Caco-2 (cell line): ENCODE measurements at regions not wholly inside any gene's neighbourhood (a gene's known extent, or its start where the extent isn't known, plus 50 kb on each side); places are given as distances from the start of the nearest gene placed in this dataset.

Experiments
- BruUV-seq: library from RNA; stranded (reverse); fragments of 400-500 nt; replicated peaks from 2 replicates; lab custom pipeline; 2021; lab: Mats Ljungman, UMichigan
- CTCF ChIA-PET: fragments of 300-600 bp; sonication (Branson Sonifier 250); formaldehyde crosslinking; loops from one replicate; lab custom pipeline; 2022; ENCODE audit warnings: antibody characterized with exemption; lab: Charles Lee
- POLR2A ChIA-PET: fragments of 300-600 bp; sonication (Branson Sonifier 250); formaldehyde crosslinking; loops from one replicate; lab custom pipeline; 2022; ENCODE audit warnings: antibody characterized with exemption; lab: Charles Lee
- DNase-seq, 2 experiments: peaks; one replicate each; pipeline versions ENCODE4 v3.0.0 to v3.0.0-alpha.2; 2020 to 2022
- H3K27me3 ChIP-seq: replicated peaks from 2 replicates; pipeline ENCODE4 v1.6.0; 2011; ENCODE audit warnings: low read length; ENCODE audit not compliant: control insufficient read depth, insufficient read depth
- H3K36me3 ChIP-seq: 2 replicates; pipeline ENCODE4 v1.5.1; 2011; ENCODE audit warnings: low read length; ENCODE audit not compliant: control insufficient read depth, insufficient read depth
- H3K4me1 ChIP-seq: fragments of 250-450 bp; sonication (Bioruptor Pico); 2 replicates; pipeline ENCODE4 v1.5.1; 2020; ENCODE audit warnings: mild to moderate bottlenecking
- H3K4me3 ChIP-seq: 2 replicates; pipeline ENCODE4 v1.5.1; 2011; ENCODE audit warnings: low read depth, mild to moderate bottlenecking, control low read depth, low read length
- H3K9me3 ChIP-seq: fragments of 250-450 bp; sonication (Bioruptor Pico); 2 replicates; pipeline ENCODE4 v1.5.1; 2020; ENCODE audit warnings: mild to moderate bottlenecking, moderate library complexity
- H3K27ac Mint-ChIP-seq: one replicate; pipeline ENCODE4 v1.8.0; 2022; ENCODE audit warnings: mixed read lengths; ENCODE audit not compliant: unreplicated experiment
- H3K27me3 Mint-ChIP-seq: one replicate; pipeline ENCODE4 v1.8.0; 2022; ENCODE audit warnings: mixed read lengths; ENCODE audit not compliant: insufficient read depth, unreplicated experiment
- H3K36me3 Mint-ChIP-seq: one replicate; pipeline ENCODE4 v1.8.0; 2022; ENCODE audit warnings: mild to moderate bottlenecking, mixed read lengths; ENCODE audit not compliant: insufficient read depth, unreplicated experiment
- H3K4me1 Mint-ChIP-seq: one replicate; pipeline ENCODE4 v1.8.0; 2022; ENCODE audit warnings: low read depth, mixed read lengths; ENCODE audit not compliant: unreplicated experiment
- H3K4me3 Mint-ChIP-seq: one replicate; pipeline ENCODE4 v1.8.0; 2022; ENCODE audit warnings: mild to moderate bottlenecking, moderate library complexity, mixed read lengths; ENCODE audit not compliant: unreplicated experiment
- H3K9me3 Mint-ChIP-seq: one replicate; pipeline ENCODE4 v1.8.0; 2022; ENCODE audit warnings: mixed read lengths; ENCODE audit not compliant: unreplicated experiment
- CTCF ChIP-seq, 2 experiments: fragments of 200-600 bp in 1 of 2; IDR thresholded peaks; 1 replicate in 1 of 2; 2 replicates in 1 of 2; pipeline versions ENCODE4 v1.5.1 to v1.8.0; 2011 to 2022; ENCODE audit warnings: antibody characterized with exemption in 1 of 2, control low read depth in 1 of 2, inconsistent platforms in 1 of 2, low read depth in 1 of 2, low read length in 1 of 2, mild to moderate bottlenecking in 1 of 2, moderate library complexity in 1 of 2; ENCODE audit not compliant: insufficient read depth in 1 of 2, severe bottlenecking in 1 of 2, unreplicated experiment in 1 of 2
- intact Hi-C: fragments of 100-400 bp; cut with micrococcal nuclease; formaldehyde crosslinking; loops from one replicate; pipeline ENCODE4 v1.10.0; 2022; ENCODE audit not compliant: unreplicated experiment

- TF ChIP-seq CTCF (IDR thresholded peaks at IDR 0.05; ENCODE audit: insufficient read depth in 1 of 2, low read depth in 1 of 2, low read length in 1 of 2, severe bottlenecking in 1 of 2, unreplicated experiment in 1 of 2): no peak
- Mint-ChIP-seq H3K4me1 (no peaks in the 10 kb centered on the region), H3K27me3 (no peaks in the 10 kb centered on the region), H3K9me3 (no peaks in the 10 kb centered on the region), H3K4me3 (no peak overlapping the region), H3K27ac (no peak overlapping the region), H3K36me3 (no peaks in the 10 kb centered on the region)
- no peaks in the 10 kb centered on the region for H3K27me3 ChIP-seq
- no peak overlapping the region for H3K4me3 ChIP-seq
- H3K4me1 ChIP-seq: no peaks in the 10 kb centered on the region
- no peaks in the 10 kb centered on the region for H3K9me3 ChIP-seq
- no peaks in the 10 kb centered on the region for H3K36me3 ChIP-seq
- no peak for DNase-seq
- no TSS peak for BruUV-seq
- POLR2A ChIA-PET: no interaction called here
- CTCF ChIA-PET: no interaction called here
- intact Hi-C loops: no loop called here
These were observed 400.6 kb upstream of the MAGEB18 start for GRCh38 chrX:25737540-25737939.

- POLR2A ChIA-PET: no interaction called here
- Histone ChIP-seq H3K4me1 (no peaks in the 10 kb centered on the region), H3K4me3 (no peak overlapping the region), H3K9me3 (no peaks in the 10 kb centered on the region), H3K36me3 (no peaks in the 10 kb centered on the region), H3K27me3 (no peaks in the 10 kb centered on the region)
- Mint-ChIP-seq H3K36me3 (no peaks in the 10 kb centered on the region), H3K9me3 (no peaks in the 10 kb centered on the region), H3K27me3 (no peaks in the 10 kb centered on the region), H3K27ac (no peak overlapping the region), H3K4me3 (no peak overlapping the region), H3K4me1 (no peaks in the 10 kb centered on the region)
- TF ChIP-seq CTCF (IDR thresholded peaks at IDR 0.05; ENCODE audit: insufficient read depth in 1 of 2, low read depth in 1 of 2, low read length in 1 of 2, severe bottlenecking in 1 of 2, unreplicated experiment in 1 of 2): no peak
- no TSS peak for BruUV-seq
- DNase-seq: no peak
- intact Hi-C loops: no loop called here
- CTCF ChIA-PET: no interaction called here
These were observed 395.8 kb upstream of the MAGEB18 start for GRCh38 chrX:25742334-25742733.

- H3K27me3 ChIP-seq: no peaks in the 10 kb centered on the region
- H3K36me3 ChIP-seq: no peaks in the 10 kb centered on the region
- Mint-ChIP-seq H3K4me1 (no peaks in the 10 kb centered on the region), H3K36me3 (no peaks in the 10 kb centered on the region), H3K9me3 (no peaks in the 10 kb centered on the region), H3K27me3 (no peaks in the 10 kb centered on the region), H3K4me3 (no peak overlapping the region), H3K27ac (no peak overlapping the region)
- intact Hi-C loops: no loop called here
- H3K9me3 ChIP-seq: no peaks in the 10 kb centered on the region
- no TSS peak for BruUV-seq
- TF ChIP-seq CTCF (IDR thresholded peaks at IDR 0.05; ENCODE audit: insufficient read depth in 1 of 2, low read depth in 1 of 2, low read length in 1 of 2, severe bottlenecking in 1 of 2, unreplicated experiment in 1 of 2): no peak
- no peak overlapping the region for H3K4me3 ChIP-seq
- ChIA-PET POLR2A (no interaction called here), CTCF (no interaction called here)
- DNase-seq: no peak
- H3K4me1 ChIP-seq: no peaks in the 10 kb centered on the region
These were observed 383.7 kb upstream of the MAGEB18 start for GRCh38 chrX:25754399-25754798.
